GM23338 (cell line): ENCODE measurements at regions not wholly inside any gene's neighbourhood (a gene's known extent, or its start where the extent isn't known, plus 50 kb on each side); places are given as distances from the start of the nearest gene placed in this dataset.

Experiments used
- ATAC-seq: fragments of 200-7000 bp; cut with Tn5 transposase; 3 replicates; pipeline ENCODE4 v1.9.1; 2020
- DNase-seq: peaks from one replicate; pipeline ENCODE4 v3.0.0-alpha.2; 2015; ENCODE audit warnings: low spot score
- H2AFZ ChIP-seq: fragments of 200-600 bp; sonication (generic); 2 replicates; pipeline ENCODE4 v1.8.0; 2016; ENCODE audit warnings: antibody characterized with exemption, mild to moderate bottlenecking, moderate library complexity
- H3F3A ChIP-seq: fragments of 200-600 bp; sonication (generic); replicated peaks from 2 replicates; pipeline ENCODE4 v1.8.0; 2017; ENCODE audit warnings: antibody characterized with exemption, mixed run types, low read depth
- H3K27ac ChIP-seq: fragments of 200-600 bp; sonication (generic); 2 replicates; pipeline ENCODE4 v1.6.1; 2016; ENCODE audit warnings: low read depth
- H3K27me3 ChIP-seq: fragments of 200-600 bp; sonication (generic); 2 replicates; pipeline ENCODE4 v1.8.0; 2016; ENCODE audit warnings: mild to moderate bottlenecking, mixed run types, moderate library complexity; ENCODE audit not compliant: insufficient read depth
- H3K36me3 ChIP-seq: fragments of 200-600 bp; sonication (generic); 2 replicates; pipeline ENCODE4 v1.8.0; 2016; ENCODE audit warnings: mild to moderate bottlenecking; ENCODE audit not compliant: insufficient read depth
- H3K4me1 ChIP-seq: fragments of 200-600 bp; sonication (generic); 2 replicates; pipeline ENCODE4 v1.8.0; 2016; ENCODE audit warnings: mild to moderate bottlenecking, moderate library complexity; ENCODE audit not compliant: insufficient read depth
- H3K4me2 ChIP-seq: fragments of 200-600 bp; sonication (generic); 2 replicates; pipeline ENCODE4 v1.7.1; 2017; ENCODE audit warnings: mixed run types
- H3K4me3 ChIP-seq: fragments of 200-600 bp; sonication (generic); 2 replicates; pipeline ENCODE4 v1.6.1; 2016; ENCODE audit warnings: mixed run types
- H3K79me2 ChIP-seq: fragments of 200-600 bp; sonication (generic); replicated peaks from 2 replicates; pipeline ENCODE4 v1.8.0; 2017; ENCODE audit warnings: mild to moderate bottlenecking; ENCODE audit not compliant: insufficient read depth
- H3K9me2 ChIP-seq: fragments of 200-600 bp; sonication (generic); 2 replicates; pipeline ENCODE4 v1.8.0; 2017; ENCODE audit not compliant: insufficient read depth
- H4K20me1 ChIP-seq: fragments of 200-600 bp; sonication (generic); replicated peaks from 2 replicates; pipeline ENCODE4 v1.8.0; 2017; ENCODE audit warnings: mild to moderate bottlenecking; ENCODE audit not compliant: insufficient read depth
- H3K27ac Mint-ChIP-seq: 2 replicates; pipeline ENCODE4 v1.8.0; 2020; ENCODE audit warnings: inconsistent platforms, mild to moderate bottlenecking, moderate library complexity, mixed read lengths
- H3K27me3 Mint-ChIP-seq: 3 replicates; pipeline ENCODE4 v1.8.0; 2022; ENCODE audit warnings: low read depth, mild to moderate bottlenecking, moderate library complexity, mixed read lengths, inconsistent platforms; ENCODE audit not compliant: insufficient read depth, poor library complexity
- H3K36me3 Mint-ChIP-seq: 3 replicates; pipeline ENCODE4 v1.8.0; 2021; ENCODE audit warnings: low read depth, mild to moderate bottlenecking, inconsistent platforms, moderate library complexity, mixed read lengths
- H3K4me1 Mint-ChIP-seq: 3 replicates; pipeline ENCODE4 v1.8.0; 2020; ENCODE audit warnings: mild to moderate bottlenecking, inconsistent platforms, mixed read lengths
- H3K4me3 Mint-ChIP-seq: 3 replicates; pipeline ENCODE4 v1.8.0; 2021; ENCODE audit warnings: moderate library complexity, mild to moderate bottlenecking, inconsistent platforms, mixed read lengths
- H3K9me3 Mint-ChIP-seq: 3 replicates; pipeline ENCODE4 v1.8.0; 2020; ENCODE audit warnings: moderate library complexity, mild to moderate bottlenecking, inconsistent platforms, mixed read lengths
- EZH2 ChIP-seq: fragments of 200-600 bp; sonication (generic); IDR thresholded peaks from one replicate; pipeline ENCODE4 v1.8.0; 2017; ENCODE audit warnings: antibody characterized with exemption, mild to moderate bottlenecking, low read depth; ENCODE audit not compliant: unreplicated experiment
- EZH2phosphoT487 ChIP-seq: fragments of 200-600 bp; sonication (generic); IDR thresholded peaks from one replicate; pipeline ENCODE4 v1.8.1; 2018; ENCODE audit warnings: antibody characterized with exemption; ENCODE audit not compliant: unreplicated experiment
- JUNB ChIP-seq: IDR thresholded peaks from one replicate; pipeline ENCODE4 v1.6.1; 2016; ENCODE audit warnings: antibody characterized with exemption; ENCODE audit not compliant: unreplicated experiment
- POLR2AphosphoS5 ChIP-seq: IDR thresholded peaks from 2 replicates; pipeline ENCODE4 v1.6.1; 2016; ENCODE audit warnings: antibody characterized with exemption, low read depth
- STAT1 ChIP-seq: IDR thresholded peaks from one replicate; pipeline ENCODE4 v1.6.1; 2016; ENCODE audit warnings: antibody characterized with exemption; ENCODE audit not compliant: unreplicated experiment
- ZNF114 ChIP-seq: fragments of 250-450 bp; sonication (Bioruptor Pico); IDR thresholded peaks from 2 replicates; pipeline ENCODE4 v1.5.0; 2020; ENCODE audit warnings: mild to moderate bottlenecking, moderate library complexity
- TF ChIP-seq, protein P1 (sequence below): fragments of 250-450 bp; sonication (Bioruptor Pico); IDR thresholded peaks from 2 replicates; pipeline ENCODE4 v1.5.0; 2020; ENCODE audit warnings: mild to moderate bottlenecking, moderate library complexity
- TF ChIP-seq, protein P2 (sequence below), 2 experiments: fragments of 200-600 bp in 1 of 2; sonication (generic) in 1 of 2; conservative IDR thresholded peaks; 2 replicates each; pipeline versions ENCODE4 v1.5.1 to v1.6.1; 2016 to 2017; ENCODE audit warnings: antibody characterized with exemption in 2 of 2, low read depth in 2 of 2, mild to moderate bottlenecking in 2 of 2, moderate library complexity in 1 of 2
- TF ChIP-seq, protein P3 (sequence below): IDR thresholded peaks from one replicate; pipeline ENCODE4 v1.6.1; 2018; ENCODE audit warnings: antibody characterized with exemption; ENCODE audit not compliant: unreplicated experiment

DNA sequence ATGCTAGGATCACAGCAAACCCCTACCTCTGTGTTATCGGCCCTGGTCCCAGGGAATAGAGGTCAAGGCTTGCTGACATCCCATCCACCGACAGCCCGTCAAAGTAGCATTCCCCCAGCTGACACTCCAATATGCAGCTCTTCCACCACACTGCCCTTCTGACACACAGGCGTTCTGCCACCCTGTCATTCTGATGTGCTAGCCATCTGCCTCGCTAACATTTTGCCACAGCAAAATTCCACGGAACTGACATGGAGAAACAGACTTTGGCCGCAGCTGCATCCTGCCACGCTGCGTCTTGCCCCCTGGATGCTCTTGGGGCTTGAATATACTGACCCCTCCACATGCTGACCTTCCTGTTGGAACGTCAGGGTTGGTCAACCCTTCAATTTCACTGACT lies 163.2 kb upstream of the CSF3R start:
- H3K27me3 ChIP-seq = no peaks in the 10 kb centered on the region

More for the DNA sequence above, 163.2 kb upstream of the CSF3R start:
- TF ChIP-seq, protein P1, sequence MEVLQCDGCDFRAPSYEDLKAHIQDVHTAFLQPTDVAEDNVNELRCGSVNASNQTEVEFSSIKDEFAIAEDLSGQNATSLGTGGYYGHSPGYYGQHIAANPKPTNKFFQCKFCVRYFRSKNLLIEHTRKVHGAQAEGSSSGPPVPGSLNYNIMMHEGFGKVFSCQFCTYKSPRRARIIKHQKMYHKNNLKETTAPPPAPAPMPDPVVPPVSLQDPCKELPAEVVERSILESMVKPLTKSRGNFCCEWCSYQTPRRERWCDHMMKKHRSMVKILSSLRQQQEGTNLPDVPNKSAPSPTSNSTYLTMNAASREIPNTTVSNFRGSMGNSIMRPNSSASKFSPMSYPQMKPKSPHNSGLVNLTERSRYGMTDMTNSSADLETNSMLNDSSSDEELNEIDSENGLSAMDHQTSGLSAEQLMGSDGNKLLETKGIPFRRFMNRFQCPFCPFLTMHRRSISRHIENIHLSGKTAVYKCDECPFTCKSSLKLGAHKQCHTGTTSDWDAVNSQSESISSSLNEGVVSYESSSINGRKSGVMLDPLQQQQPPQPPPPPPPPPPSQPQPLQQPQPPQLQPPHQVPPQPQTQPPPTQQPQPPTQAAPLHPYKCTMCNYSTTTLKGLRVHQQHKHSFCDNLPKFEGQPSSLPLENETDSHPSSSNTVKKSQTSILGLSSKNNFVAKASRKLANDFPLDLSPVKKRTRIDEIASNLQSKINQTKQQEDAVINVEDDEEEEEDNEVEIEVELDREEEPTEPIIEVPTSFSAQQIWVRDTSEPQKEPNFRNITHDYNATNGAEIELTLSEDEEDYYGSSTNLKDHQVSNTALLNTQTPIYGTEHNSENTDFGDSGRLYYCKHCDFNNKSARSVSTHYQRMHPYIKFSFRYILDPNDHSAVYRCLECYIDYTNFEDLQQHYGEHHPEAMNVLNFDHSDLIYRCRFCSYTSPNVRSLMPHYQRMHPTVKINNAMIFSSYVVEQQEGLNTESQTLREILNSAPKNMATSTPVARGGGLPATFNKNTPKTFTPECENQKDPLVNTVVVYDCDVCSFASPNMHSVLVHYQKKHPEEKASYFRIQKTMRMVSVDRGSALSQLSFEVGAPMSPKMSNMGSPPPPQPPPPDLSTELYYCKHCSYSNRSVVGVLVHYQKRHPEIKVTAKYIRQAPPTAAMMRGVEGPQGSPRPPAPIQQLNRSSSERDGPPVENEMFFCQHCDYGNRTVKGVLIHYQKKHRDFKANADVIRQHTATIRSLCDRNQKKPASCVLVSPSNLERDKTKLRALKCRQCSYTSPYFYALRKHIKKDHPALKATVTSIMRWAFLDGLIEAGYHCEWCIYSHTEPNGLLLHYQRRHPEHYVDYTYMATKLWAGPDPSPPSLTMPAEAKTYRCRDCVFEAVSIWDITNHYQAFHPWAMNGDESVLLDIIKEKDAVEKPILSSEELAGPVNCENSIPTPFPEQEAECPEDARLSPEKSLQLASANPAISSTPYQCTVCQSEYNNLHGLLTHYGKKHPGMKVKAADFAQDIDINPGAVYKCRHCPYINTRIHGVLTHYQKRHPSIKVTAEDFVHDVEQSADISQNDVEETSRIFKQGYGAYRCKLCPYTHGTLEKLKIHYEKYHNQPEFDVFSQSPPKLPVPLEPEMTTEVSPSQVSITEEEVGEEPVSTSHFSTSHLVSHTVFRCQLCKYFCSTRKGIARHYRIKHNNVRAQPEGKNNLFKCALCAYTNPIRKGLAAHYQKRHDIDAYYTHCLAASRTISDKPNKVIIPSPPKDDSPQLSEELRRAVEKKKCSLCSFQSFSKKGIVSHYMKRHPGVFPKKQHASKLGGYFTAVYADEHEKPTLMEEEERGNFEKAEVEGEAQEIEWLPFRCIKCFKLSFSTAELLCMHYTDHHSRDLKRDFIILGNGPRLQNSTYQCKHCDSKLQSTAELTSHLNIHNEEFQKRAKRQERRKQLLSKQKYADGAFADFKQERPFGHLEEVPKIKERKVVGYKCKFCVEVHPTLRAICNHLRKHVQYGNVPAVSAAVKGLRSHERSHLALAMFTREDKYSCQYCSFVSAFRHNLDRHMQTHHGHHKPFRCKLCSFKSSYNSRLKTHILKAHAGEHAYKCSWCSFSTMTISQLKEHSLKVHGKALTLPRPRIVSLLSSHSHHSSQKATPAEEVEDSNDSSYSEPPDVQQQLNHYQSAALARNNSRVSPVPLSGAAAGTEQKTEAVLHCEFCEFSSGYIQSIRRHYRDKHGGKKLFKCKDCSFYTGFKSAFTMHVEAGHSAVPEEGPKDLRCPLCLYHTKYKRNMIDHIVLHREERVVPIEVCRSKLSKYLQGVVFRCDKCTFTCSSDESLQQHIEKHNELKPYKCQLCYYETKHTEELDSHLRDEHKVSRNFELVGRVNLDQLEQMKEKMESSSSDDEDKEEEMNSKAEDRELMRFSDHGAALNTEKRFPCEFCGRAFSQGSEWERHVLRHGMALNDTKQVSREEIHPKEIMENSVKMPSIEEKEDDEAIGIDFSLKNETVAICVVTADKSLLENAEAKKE (CRISPR knock-in tag) = no peak
- TF ChIP-seq EZH2 (no peak), POLR2AphosphoS5 (no peak), JUNB (no peak), ZNF114 (CRISPR knock-in tag) (no peak), EZH2phosphoT487 (no peak), STAT1 (no peak)
- TF ChIP-seq, protein P2, sequence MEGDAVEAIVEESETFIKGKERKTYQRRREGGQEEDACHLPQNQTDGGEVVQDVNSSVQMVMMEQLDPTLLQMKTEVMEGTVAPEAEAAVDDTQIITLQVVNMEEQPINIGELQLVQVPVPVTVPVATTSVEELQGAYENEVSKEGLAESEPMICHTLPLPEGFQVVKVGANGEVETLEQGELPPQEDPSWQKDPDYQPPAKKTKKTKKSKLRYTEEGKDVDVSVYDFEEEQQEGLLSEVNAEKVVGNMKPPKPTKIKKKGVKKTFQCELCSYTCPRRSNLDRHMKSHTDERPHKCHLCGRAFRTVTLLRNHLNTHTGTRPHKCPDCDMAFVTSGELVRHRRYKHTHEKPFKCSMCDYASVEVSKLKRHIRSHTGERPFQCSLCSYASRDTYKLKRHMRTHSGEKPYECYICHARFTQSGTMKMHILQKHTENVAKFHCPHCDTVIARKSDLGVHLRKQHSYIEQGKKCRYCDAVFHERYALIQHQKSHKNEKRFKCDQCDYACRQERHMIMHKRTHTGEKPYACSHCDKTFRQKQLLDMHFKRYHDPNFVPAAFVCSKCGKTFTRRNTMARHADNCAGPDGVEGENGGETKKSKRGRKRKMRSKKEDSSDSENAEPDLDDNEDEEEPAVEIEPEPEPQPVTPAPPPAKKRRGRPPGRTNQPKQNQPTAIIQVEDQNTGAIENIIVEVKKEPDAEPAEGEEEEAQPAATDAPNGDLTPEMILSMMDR (conservative IDR thresholded peaks at IDR 0.05; ENCODE audit: low read depth in 2 of 2) = no peak
- TF ChIP-seq, protein P3, sequence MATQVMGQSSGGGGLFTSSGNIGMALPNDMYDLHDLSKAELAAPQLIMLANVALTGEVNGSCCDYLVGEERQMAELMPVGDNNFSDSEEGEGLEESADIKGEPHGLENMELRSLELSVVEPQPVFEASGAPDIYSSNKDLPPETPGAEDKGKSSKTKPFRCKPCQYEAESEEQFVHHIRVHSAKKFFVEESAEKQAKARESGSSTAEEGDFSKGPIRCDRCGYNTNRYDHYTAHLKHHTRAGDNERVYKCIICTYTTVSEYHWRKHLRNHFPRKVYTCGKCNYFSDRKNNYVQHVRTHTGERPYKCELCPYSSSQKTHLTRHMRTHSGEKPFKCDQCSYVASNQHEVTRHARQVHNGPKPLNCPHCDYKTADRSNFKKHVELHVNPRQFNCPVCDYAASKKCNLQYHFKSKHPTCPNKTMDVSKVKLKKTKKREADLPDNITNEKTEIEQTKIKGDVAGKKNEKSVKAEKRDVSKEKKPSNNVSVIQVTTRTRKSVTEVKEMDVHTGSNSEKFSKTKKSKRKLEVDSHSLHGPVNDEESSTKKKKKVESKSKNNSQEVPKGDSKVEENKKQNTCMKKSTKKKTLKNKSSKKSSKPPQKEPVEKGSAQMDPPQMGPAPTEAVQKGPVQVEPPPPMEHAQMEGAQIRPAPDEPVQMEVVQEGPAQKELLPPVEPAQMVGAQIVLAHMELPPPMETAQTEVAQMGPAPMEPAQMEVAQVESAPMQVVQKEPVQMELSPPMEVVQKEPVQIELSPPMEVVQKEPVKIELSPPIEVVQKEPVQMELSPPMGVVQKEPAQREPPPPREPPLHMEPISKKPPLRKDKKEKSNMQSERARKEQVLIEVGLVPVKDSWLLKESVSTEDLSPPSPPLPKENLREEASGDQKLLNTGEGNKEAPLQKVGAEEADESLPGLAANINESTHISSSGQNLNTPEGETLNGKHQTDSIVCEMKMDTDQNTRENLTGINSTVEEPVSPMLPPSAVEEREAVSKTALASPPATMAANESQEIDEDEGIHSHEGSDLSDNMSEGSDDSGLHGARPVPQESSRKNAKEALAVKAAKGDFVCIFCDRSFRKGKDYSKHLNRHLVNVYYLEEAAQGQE = no peak
- Histone ChIP-seq H3F3A (no peaks in the 10 kb centered on the region), H3K27ac (no peak overlapping the region), H3K4me1 (no peaks in the 10 kb centered on the region), H3K4me2 (no peak overlapping the region), H2AFZ (no peak overlapping the region), H3K79me2 (no peaks in the 10 kb centered on the region), H3K36me3 (no peaks in the 10 kb centered on the region), H3K4me3 (no peak overlapping the region), H4K20me1 (no peaks in the 10 kb centered on the region; the same call in none of the 2 replicates), H3K9me2 (no peaks in the 10 kb centered on the region)
- H3K4me3 Mint-ChIP-seq = no peak overlapping the region
- H3K27ac Mint-ChIP-seq = no peak overlapping the region
- peaks cover 3% of the 10 kb centered on the region for H3K27me3 Mint-ChIP-seq
- DNase-seq (no peak), ATAC-seq (no peak)
- peaks cover 7% of the 10 kb centered on the region; the same call in 2 of the 3 replicates for H3K4me1 Mint-ChIP-seq
- H3K36me3 Mint-ChIP-seq = no peaks in the 10 kb centered on the region
- H3K9me3 Mint-ChIP-seq = no peaks in the 10 kb centered on the region; the same call in 2 of the 3 replicates
